ENCODE measurements at regions not wholly inside any gene's neighbourhood (a gene's known extent, or its start where the extent isn't known, plus 50 kb on each side); places are given as distances from the start of the nearest gene placed in this dataset.

DNA sequence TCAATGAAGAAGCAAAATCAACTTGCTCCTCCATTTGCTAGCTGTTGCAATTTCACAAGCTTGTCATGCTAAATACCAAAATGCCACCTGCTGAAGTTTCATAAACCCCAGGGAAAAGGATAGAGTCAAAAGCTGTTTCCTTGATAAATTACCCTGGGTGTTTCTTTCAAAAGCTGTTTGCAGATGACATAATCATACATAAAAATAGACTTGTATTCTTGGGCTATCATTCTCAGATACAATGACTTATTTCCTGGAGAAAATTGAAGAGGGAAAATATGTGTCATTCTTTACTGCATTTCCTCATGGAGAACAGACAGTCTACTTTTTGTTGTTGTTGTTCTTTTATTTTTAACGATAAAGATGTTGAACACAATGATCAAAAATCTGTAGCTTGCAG lies 119.2 kb downstream of the GALC start:
- DNase-seq (no peak), ATAC-seq (ENCODE audit: insufficient read depth, low read depth) (no peak)
- H3K4me3 ChIP-seq (ENCODE audit: low read depth in 1 of 2, low read length in 2 of 2) = no peak overlapping the region
- no peak for TF ChIP-seq EZH2 (IDR thresholded peaks at IDR 0.05; ENCODE audit: borderline replicate concordance, low read depth, low read length, severe bottlenecking)
- TF ChIP-seq, protein P1, sequence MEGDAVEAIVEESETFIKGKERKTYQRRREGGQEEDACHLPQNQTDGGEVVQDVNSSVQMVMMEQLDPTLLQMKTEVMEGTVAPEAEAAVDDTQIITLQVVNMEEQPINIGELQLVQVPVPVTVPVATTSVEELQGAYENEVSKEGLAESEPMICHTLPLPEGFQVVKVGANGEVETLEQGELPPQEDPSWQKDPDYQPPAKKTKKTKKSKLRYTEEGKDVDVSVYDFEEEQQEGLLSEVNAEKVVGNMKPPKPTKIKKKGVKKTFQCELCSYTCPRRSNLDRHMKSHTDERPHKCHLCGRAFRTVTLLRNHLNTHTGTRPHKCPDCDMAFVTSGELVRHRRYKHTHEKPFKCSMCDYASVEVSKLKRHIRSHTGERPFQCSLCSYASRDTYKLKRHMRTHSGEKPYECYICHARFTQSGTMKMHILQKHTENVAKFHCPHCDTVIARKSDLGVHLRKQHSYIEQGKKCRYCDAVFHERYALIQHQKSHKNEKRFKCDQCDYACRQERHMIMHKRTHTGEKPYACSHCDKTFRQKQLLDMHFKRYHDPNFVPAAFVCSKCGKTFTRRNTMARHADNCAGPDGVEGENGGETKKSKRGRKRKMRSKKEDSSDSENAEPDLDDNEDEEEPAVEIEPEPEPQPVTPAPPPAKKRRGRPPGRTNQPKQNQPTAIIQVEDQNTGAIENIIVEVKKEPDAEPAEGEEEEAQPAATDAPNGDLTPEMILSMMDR (IDR thresholded peaks at IDR 0.05; ENCODE audit: borderline replicate concordance, extremely low read depth, low read length, poor library complexity, severe bottlenecking) = no peak
- H4K20me1 ChIP-seq (ENCODE audit: insufficient read depth, low read length) = no peaks in the 10 kb centered on the region
- no peaks in the 10 kb centered on the region for H3K79me2 ChIP-seq (ENCODE audit: insufficient read depth, low read length)
- H3K27ac ChIP-seq (ENCODE audit: low read length) = no peak overlapping the region
- H3K36me3 ChIP-seq (ENCODE audit: insufficient read depth, low read length) = no peaks in the 10 kb centered on the region
- H3K9me3 ChIP-seq (ENCODE audit: insufficient read depth, low read length, severe bottlenecking) = no peaks in the 10 kb centered on the region
- H3K4me2 ChIP-seq (ENCODE audit: insufficient read depth, low read length) = no peak overlapping the region
- no peaks in the 10 kb centered on the region for H3K4me1 ChIP-seq (ENCODE audit: insufficient read depth, low read length)
- no peak overlapping the region for H2AFZ ChIP-seq (ENCODE audit: low read depth, low read length)
- no peak overlapping the region for H3K9ac ChIP-seq (ENCODE audit: low read depth, low read length)
- H3K27me3 ChIP-seq (ENCODE audit: insufficient read depth, low read length, poor library complexity) = peaks cover 3% of the 10 kb centered on the region

DNA sequence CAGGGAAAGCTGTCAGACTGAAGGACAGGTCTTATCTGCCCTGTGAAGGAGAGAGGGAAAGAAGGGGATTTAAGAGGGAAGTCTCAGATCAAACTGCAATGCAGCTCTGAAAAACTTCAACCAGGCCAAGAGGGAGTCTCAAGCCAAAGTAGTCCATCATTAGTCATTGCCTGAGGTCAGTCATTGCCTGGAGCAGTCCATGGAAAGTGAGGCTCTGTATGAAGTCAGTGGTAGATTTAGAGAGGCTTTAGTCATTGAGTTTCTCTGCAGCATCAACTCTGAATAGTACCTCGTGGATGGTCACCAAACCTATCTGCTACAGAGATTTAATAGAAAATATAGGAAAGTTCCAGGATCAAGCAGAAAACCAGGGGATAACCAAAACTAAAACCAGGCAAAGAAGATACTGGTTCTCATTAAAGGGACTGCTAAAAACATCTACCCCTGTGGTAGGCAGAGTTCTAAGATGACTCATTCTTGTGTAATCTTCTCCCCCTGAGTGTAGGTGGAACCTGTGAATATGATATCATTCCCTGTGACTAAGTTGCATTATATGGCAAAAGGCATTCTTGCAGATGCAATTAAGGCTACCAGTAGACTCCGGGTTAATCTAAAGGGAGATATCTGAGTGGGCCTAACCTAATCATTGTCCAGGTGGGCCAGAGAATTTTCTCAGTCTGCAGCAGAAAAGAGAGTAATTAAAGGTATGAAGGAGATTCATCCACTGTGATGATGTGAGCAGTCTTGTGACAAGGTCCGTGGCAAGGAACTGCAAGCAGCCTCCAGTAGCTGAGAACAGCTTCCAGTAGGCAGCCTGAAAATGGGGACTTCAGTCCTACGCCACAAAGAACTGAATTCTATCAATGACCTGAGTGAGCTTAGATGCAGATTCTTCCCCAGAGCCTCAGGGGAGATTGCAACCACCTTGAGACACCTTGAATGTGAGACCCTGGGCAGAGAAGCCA lies 123.1 kb downstream of the GALC start:
- TF ChIP-seq, protein P1 (IDR thresholded peaks at IDR 0.05; ENCODE audit: borderline replicate concordance, extremely low read depth, low read length, poor library complexity, severe bottlenecking) = no peak
- no peak for TF ChIP-seq EZH2 (IDR thresholded peaks at IDR 0.05; ENCODE audit: borderline replicate concordance, low read depth, low read length, severe bottlenecking)
- no peak for ATAC-seq (ENCODE audit: insufficient read depth, low read depth)
- no peak overlapping the region for H3K4me3 ChIP-seq (ENCODE audit: low read depth in 1 of 2, low read length in 2 of 2)

DNA sequence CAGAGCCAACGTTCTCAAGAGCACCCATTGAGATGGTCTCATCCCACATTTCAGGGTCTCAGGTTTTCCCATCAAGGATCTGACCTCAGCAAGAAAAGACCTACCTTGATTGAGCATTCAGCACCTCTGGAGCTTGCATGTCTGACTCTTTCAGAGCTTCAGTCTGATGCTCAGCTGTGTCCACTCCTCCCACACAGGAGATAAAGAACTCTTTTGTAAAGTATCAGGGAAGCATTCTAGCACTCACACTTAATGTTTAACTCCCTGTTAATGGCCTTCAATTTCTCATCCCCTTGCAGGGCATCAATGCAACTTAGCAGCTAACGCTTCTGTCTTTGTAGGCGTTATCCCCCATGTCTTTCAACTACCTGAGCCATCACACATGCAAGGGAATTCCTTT lies 124.1 kb downstream of the GALC start:
- H3K27me3 ChIP-seq (ENCODE audit: insufficient read depth, low read length, poor library complexity) = no peaks in the 10 kb centered on the region
- no peak overlapping the region for H2AFZ ChIP-seq (ENCODE audit: low read depth, low read length)
- DNase-seq = no peak
- ATAC-seq (ENCODE audit: insufficient read depth, low read depth) = no peak
- no peak overlapping the region for H3K9ac ChIP-seq (ENCODE audit: low read depth, low read length)
- no peaks in the 10 kb centered on the region for H3K4me1 ChIP-seq (ENCODE audit: insufficient read depth, low read length)
- H3K4me3 ChIP-seq (ENCODE audit: low read depth in 1 of 2, low read length in 2 of 2) = no peak overlapping the region
- H3K79me2 ChIP-seq (ENCODE audit: insufficient read depth, low read length) = no peaks in the 10 kb centered on the region
- TF ChIP-seq, protein P1 (IDR thresholded peaks at IDR 0.05; ENCODE audit: borderline replicate concordance, extremely low read depth, low read length, poor library complexity, severe bottlenecking) = no peak
- no peaks in the 10 kb centered on the region for H4K20me1 ChIP-seq (ENCODE audit: insufficient read depth, low read length)
- H3K36me3 ChIP-seq (ENCODE audit: insufficient read depth, low read length) = no peaks in the 10 kb centered on the region
- no peaks in the 10 kb centered on the region for H3K9me3 ChIP-seq (ENCODE audit: insufficient read depth, low read length, severe bottlenecking)
- no peak overlapping the region for H3K27ac ChIP-seq (ENCODE audit: low read length)
- no peak overlapping the region for H3K4me2 ChIP-seq (ENCODE audit: insufficient read depth, low read length)

More for the DNA sequence above, 123.1 kb downstream of the GALC start:
- Histone ChIP-seq H4K20me1 (ENCODE audit: insufficient read depth, low read length) (no peaks in the 10 kb centered on the region), H3K4me1 (ENCODE audit: insufficient read depth, low read length) (no peaks in the 10 kb centered on the region), H3K79me2 (ENCODE audit: insufficient read depth, low read length) (no peaks in the 10 kb centered on the region), H3K36me3 (ENCODE audit: insufficient read depth, low read length) (no peaks in the 10 kb centered on the region), H3K4me2 (ENCODE audit: insufficient read depth, low read length) (no peak overlapping the region), H2AFZ (ENCODE audit: low read depth, low read length) (no peak overlapping the region), H3K9me3 (ENCODE audit: insufficient read depth, low read length, severe bottlenecking) (no peaks in the 10 kb centered on the region), H3K27ac (ENCODE audit: low read length) (no peak overlapping the region), H3K27me3 (ENCODE audit: insufficient read depth, low read length, poor library complexity) (no peaks in the 10 kb centered on the region), H3K9ac (ENCODE audit: low read depth, low read length) (no peak overlapping the region)
- DNase-seq = no peak
